Activated CD4-positive, alpha-beta T cell treated with anti-CD3 and anti-CD28 coated beads, Interleukin-2, Interleukin-4, amounts not matched to agents 100 ng/mL and 50 ng/mL, durations not matched to agents 16 hours and 8 hours (primary cell): ENCODE measurements at regions not wholly inside any gene's neighbourhood (a gene's known extent, or its start where the extent isn't known, plus 50 kb on each side); places are given as distances from the start of the nearest gene placed in this dataset.

ENCODE experiments used
- DNase-seq: peaks from one replicate; pipeline ENCODE4 v3.0.0-alpha.2; 2020; ENCODE audit warnings: low spot score

- no peak for DNase-seq
Observed at GRCh38 chr20:24102749-24103333, 114.3 kb upstream of the GGTLC1 start.

DNA sequence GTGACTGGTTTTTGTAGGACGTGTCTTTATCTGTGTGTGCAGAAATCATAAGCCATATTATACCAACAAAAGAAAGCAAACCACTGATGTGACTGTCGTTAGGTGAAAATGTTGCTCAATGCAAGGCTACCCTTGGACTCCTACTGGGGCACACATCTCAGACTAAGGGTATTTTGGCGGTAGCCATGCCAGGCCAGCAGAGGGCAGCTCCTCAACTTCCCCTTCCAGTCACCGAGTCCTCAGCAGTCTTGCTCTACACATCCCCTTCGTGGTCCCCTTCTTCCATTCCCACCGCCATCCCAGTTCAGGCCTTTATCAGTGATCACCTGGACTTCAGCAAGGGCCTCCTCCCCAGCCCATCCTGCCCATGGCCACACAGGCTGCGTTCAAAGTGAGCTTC lies 113.7 kb upstream of the GGTLC1 start:
- peak; percentile 24 for DNase-seq

DNA sequence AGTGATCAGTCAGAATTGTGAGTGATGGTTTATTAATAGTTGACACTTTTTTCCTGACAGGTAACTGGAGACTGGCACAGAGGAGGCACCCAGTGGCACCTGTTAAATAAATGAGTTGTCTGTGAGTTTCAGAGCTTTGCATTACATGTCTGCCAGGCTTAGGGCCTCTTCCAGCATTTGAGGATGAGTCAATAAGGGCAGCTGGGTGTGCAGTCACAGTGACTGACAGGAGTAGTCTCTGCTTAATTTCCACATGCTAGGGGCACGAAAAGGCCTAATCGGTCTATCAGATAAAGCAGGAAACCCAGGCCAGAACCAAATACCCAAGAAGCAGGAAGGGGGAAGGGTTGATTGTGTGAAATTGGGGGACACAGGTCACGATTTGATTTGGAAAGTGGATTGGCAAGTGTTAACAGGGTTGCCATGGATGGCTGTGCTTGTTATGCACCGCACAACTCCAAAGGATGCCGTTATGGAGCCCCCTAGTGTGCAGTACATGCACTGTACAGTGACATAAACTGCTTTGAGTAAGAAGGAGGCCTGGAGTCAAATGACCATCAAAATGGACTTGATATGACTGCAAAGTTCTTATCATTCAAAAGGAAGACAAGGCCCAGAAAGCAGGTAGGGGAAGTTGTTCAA lies 111.9 kb upstream of the GGTLC1 start:
- peak; percentile 68 for DNase-seq

GRCh38 chr20:24098886-24099285 lies 110.3 kb upstream of the GGTLC1 start:
- DNase-seq = no peak

DNA sequence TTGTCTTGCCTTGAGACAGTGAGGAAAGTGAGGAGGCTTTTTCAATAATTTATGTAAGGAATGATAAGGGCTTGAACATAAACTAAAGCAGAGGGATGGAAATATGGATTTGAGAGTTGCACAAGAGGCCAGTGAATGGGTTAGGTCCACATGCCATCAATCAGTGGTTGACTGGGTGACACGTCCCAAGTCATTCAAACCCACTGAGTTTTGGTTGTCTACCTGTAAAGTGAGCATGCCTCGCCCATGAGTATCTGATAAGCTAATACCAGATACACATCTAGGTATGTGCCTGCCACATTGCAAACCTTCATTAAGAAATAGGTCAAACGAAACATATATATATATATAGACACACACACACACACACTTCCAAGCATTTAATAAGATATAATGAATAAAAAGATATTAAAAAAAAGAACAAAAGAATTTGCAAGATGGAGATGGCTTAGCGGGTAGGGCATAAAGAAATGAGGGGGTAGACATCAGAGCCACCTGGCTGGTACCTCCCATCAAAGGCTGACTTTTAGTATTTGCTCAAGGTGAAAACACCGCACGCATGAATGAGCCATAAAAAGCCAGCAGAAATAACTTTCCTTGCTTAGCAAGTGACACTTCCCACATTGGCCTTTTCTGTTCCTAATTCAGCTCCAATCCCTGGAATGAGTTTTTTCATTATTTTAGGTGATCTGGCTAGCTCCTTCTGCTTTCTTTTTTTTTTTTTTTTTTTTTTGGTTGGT lies 109.1 kb upstream of the GGTLC1 start:
- DNase-seq = no peak

GRCh38 chr20:24096864-24097450 lies 108.4 kb upstream of the GGTLC1 start:
- no peak for DNase-seq

DNA sequence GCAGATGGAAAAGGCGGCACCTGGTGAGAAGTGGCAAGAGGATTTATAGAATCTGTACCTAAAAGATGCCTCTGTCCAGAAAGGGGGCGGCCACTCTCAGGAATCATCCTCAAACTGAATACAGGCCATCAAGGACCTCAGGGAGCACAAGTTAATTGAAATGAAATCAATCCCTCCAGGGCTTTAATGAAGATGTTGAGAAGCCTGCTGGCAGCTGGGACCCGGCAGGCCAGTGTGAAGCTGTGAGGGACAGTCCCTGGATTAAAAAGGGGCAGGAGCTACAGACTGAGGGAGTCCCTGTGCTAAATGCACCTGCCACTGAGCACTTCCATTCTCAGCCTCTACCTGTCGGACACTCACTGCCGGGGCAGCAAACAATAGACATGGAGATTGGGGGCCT lies 107.7 kb upstream of the GGTLC1 start:
- DNase-seq = no peak

GRCh38 chr20:24095756-24096155 lies 107.2 kb upstream of the GGTLC1 start:
- DNase-seq = no peak

GRCh38 chr20:24095303-24095702 lies 106.7 kb upstream of the GGTLC1 start:
- no peak for DNase-seq

- DNase-seq = no peak
Observed at GRCh38 chr20:24089576-24089975, 101.0 kb upstream of the GGTLC1 start.

DNA sequence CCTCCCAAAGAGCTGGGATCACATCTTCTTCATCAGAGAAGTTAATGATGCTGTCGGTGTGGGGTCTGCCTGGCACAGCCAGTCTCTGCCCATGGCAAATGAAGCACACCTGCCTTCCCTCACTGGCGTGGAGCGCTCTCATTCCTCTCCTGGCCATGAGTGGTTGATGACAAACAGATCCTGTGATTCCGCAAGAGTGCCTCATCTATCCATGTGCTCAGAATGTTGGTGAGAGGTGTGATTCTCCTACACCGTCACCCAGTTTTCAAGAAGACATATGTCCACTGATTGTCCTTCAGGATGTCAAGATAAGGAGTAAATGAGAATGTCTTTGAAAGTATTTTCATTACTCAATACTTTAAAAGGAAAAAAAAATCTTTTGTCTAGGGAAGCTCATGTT lies 97.5 kb upstream of the GGTLC1 start:
- no peak for DNase-seq

DNA sequence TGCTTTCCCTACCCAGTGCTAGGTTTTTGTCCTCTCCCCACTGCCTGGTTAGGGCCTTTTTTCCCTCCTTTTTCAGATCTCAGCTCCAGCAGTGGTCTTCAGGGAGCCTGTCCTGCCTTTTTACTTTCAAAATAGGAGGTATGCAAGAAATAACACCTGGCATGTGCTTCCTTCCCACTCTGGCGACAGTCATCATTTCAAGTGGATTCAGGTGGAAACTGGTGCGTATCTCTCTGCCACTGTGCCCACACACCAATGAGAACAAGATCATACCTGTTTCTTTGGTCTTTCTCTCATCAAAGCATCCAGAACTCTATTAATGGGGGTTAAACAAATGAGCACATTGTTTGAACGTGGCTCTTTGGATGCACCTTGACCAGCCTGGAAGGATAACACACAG lies 95.7 kb upstream of the GGTLC1 start:
- no peak for DNase-seq

- DNase-seq = no peak
Observed at GRCh38 chr20:24081077-24081476, 92.5 kb upstream of the GGTLC1 start.

GRCh38 chr20:24079661-24080412 lies 91.3 kb upstream of the GGTLC1 start:
- DNase-seq = no peak

GRCh38 chr20:24077145-24077544 lies 88.6 kb upstream of the GGTLC1 start:
- DNase-seq = no peak

DNA sequence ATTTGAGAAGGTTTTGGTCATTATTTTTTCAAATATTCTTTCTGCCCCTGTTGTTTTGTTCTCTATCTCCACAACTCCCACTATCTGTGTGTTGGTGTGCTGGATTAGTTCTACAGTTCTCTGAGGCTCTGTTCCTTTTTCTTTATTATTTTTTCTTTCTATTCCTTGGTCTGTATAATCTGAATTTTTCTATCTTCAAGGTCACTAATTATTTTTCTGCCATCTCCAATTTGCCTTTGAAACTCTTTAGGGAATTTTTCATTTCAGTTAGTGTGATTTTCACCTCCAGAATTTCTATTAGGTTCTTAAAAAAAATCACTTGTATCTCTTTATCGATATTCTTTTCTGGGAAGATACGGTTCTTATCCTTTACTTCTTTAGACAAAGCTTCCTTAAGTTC lies 82.1 kb upstream of the GGTLC1 start:
- no peak for DNase-seq

DNA sequence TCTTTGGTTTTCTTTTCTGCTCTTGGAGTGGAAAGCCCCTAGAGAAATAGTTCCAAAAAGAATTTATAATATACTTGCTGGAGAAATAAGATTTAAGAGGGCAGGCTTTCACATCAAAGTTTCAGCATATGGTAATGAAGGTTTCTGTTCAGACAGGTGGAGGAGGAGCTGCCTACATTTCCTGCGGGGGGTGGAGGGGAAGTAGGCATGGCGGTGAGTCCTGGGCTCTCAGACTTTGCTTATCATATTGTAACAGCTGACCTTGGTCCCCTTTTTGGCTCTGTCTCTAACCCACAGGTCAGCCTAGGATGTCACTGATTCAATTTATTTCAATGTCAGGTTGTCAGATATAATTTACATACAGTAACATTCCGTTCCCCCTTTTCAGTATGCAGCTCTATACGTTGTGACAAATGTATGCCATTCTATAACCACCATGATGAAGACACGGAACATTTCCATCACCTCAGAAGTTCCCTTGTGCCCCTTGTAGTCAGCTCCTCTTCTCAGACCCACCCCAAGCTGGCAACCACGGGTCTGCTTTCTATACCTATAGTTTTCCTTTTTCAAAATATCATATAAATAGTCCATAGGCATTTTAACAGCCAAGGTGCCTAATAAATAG lies 77.6 kb upstream of the GGTLC1 start:
- DNase-seq = no peak

- no peak for DNase-seq
Observed at GRCh38 chr20:24064915-24065314, 76.3 kb upstream of the GGTLC1 start.

DNA sequence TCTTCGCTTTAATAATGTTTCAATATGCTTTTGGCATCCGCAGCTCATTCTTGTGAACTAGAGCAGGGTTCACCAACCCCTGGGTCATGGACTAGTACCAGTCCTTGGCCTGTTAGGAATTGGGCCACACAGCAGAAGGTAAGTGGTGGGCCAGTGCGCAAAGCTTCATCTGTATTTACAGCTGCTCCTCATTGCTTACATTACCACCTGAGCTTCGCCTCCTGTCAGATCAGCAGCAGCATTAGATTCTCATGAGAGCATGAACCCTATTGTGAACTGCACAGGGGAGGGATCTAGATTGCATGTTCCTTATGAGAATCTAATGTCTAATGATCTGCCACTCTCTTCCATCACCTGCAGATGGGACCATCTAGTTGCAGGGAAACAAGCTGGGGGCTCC lies 75.5 kb upstream of the GGTLC1 start:
- no peak for DNase-seq

GRCh38 chr20:24063100-24063499 lies 74.5 kb upstream of the GGTLC1 start:
- no peak for DNase-seq

- no peak for DNase-seq
Observed at GRCh38 chr20:24060851-24061590, 72.4 kb upstream of the GGTLC1 start.
